Prostate gland (tissue), 2 donors: ENCODE measurements at regions not wholly inside any gene's neighbourhood (a gene's known extent, or its start where the extent isn't known, plus 50 kb on each side); places are given as distances from the start of the nearest gene placed in this dataset.

Source experiments
- POLR2A ChIP-seq: fragments of 450-650 bp; IDR thresholded peaks from one replicate; pipeline ENCODE4 v1.6.1; 2016; ENCODE audit warnings: antibody characterized with exemption, mild to moderate bottlenecking
- TF ChIP-seq, protein P1 (sequence below), 4 experiments: fragments of 200-600 bp in 2 of 4; fragments of 450-650 bp in 2 of 4; sonication (generic) in 2 of 4; IDR thresholded peaks; 1 replicate in 3 of 4; 2 replicates in 1 of 4; pipeline ENCODE4 v1.5.1; 2016 to 2019; ENCODE audit warnings: antibody characterized with exemption in 4 of 4, mild to moderate bottlenecking in 2 of 4, moderate library complexity in 2 of 4

DNA sequence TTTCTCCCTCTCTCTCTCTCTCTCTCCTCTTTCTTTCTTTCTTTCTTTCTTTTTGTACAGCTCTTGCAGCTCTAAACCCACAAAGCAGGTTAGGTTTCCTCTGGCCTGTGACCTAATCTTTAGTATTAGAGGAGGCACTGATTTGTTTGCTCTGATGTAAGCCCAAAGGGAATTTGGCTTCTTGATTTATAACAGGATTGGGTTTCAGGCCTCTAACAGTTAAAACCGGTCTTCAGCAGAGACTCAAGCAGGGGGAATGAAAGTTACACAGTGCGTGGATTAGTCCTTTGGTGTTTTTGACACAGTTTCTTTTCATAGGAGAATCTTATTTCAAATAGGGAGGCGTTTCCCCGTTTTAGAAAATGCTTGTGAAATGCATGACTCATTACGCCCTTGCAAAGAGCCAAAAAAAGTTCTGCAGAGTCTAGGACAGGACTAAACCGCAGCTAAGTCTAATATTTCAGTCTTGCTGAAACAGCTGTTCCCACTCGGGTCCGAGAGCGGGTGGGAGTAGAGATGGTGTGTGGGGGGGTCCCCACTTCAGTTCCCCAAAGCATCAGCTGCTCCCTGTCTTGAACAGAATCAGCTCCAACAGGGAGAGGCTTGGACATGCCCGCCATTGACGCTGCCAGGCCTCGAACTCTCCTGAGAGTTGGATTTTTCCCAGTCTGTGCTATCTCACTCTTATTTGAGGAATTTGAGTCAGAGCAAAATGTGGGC lies 296.5 kb upstream of the PITRM1 start:
- TF ChIP-seq, protein P1, sequence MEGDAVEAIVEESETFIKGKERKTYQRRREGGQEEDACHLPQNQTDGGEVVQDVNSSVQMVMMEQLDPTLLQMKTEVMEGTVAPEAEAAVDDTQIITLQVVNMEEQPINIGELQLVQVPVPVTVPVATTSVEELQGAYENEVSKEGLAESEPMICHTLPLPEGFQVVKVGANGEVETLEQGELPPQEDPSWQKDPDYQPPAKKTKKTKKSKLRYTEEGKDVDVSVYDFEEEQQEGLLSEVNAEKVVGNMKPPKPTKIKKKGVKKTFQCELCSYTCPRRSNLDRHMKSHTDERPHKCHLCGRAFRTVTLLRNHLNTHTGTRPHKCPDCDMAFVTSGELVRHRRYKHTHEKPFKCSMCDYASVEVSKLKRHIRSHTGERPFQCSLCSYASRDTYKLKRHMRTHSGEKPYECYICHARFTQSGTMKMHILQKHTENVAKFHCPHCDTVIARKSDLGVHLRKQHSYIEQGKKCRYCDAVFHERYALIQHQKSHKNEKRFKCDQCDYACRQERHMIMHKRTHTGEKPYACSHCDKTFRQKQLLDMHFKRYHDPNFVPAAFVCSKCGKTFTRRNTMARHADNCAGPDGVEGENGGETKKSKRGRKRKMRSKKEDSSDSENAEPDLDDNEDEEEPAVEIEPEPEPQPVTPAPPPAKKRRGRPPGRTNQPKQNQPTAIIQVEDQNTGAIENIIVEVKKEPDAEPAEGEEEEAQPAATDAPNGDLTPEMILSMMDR (IDR thresholded peaks at IDR 0.05), result no peak
- TF ChIP-seq POLR2A, result no peak
